ENCODE measurements at regions not wholly inside any gene's neighbourhood (a gene's known extent, or its start where the extent isn't known, plus 50 kb on each side); places are given as distances from the start of the nearest gene placed in this dataset.

DNA sequence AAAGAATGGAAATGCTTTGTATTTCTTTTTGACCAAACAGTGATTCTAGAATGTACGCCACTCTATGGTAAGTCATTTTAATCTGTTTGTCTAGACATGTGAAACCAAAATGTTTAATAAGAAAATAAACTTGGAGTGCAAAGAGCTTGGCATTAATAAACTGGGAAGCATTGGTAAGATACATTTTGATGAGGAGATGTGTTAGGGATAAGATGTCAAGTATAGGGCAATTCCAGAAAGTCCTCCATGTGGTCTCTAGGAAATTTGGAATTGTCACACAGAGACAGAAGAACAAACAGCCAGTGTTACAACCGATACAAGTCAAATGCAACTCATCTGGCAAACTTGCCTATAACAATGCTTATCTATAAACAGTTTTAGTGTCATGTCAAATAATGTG, 410.7 kb upstream of the SEMA3A start (continued):
- TF ChIP-seq, protein P1, sequence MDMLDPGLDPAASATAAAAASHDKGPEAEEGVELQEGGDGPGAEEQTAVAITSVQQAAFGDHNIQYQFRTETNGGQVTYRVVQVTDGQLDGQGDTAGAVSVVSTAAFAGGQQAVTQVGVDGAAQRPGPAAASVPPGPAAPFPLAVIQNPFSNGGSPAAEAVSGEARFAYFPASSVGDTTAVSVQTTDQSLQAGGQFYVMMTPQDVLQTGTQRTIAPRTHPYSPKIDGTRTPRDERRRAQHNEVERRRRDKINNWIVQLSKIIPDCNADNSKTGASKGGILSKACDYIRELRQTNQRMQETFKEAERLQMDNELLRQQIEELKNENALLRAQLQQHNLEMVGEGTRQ (IDR thresholded peaks at IDR 0.05): no peak
- TF ChIP-seq, protein P2, sequence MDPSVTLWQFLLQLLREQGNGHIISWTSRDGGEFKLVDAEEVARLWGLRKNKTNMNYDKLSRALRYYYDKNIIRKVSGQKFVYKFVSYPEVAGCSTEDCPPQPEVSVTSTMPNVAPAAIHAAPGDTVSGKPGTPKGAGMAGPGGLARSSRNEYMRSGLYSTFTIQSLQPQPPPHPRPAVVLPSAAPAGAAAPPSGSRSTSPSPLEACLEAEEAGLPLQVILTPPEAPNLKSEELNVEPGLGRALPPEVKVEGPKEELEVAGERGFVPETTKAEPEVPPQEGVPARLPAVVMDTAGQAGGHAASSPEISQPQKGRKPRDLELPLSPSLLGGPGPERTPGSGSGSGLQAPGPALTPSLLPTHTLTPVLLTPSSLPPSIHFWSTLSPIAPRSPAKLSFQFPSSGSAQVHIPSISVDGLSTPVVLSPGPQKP (IDR thresholded peaks at IDR 0.05; ENCODE audit: low read depth, low read length): no peak
- TF ChIP-seq RNF2 (IDR thresholded peaks at IDR 0.05; ENCODE audit: borderline replicate concordance, low read depth): no peak
- TF ChIP-seq, protein P3, sequence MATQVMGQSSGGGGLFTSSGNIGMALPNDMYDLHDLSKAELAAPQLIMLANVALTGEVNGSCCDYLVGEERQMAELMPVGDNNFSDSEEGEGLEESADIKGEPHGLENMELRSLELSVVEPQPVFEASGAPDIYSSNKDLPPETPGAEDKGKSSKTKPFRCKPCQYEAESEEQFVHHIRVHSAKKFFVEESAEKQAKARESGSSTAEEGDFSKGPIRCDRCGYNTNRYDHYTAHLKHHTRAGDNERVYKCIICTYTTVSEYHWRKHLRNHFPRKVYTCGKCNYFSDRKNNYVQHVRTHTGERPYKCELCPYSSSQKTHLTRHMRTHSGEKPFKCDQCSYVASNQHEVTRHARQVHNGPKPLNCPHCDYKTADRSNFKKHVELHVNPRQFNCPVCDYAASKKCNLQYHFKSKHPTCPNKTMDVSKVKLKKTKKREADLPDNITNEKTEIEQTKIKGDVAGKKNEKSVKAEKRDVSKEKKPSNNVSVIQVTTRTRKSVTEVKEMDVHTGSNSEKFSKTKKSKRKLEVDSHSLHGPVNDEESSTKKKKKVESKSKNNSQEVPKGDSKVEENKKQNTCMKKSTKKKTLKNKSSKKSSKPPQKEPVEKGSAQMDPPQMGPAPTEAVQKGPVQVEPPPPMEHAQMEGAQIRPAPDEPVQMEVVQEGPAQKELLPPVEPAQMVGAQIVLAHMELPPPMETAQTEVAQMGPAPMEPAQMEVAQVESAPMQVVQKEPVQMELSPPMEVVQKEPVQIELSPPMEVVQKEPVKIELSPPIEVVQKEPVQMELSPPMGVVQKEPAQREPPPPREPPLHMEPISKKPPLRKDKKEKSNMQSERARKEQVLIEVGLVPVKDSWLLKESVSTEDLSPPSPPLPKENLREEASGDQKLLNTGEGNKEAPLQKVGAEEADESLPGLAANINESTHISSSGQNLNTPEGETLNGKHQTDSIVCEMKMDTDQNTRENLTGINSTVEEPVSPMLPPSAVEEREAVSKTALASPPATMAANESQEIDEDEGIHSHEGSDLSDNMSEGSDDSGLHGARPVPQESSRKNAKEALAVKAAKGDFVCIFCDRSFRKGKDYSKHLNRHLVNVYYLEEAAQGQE (IDR thresholded peaks at IDR 0.05): no peak
- TF ChIP-seq HDAC2 (IDR thresholded peaks at IDR 0.05): no peak
- TF ChIP-seq CHD4 (IDR thresholded peaks at IDR 0.05; ENCODE audit: borderline replicate concordance): no peak

DNA sequence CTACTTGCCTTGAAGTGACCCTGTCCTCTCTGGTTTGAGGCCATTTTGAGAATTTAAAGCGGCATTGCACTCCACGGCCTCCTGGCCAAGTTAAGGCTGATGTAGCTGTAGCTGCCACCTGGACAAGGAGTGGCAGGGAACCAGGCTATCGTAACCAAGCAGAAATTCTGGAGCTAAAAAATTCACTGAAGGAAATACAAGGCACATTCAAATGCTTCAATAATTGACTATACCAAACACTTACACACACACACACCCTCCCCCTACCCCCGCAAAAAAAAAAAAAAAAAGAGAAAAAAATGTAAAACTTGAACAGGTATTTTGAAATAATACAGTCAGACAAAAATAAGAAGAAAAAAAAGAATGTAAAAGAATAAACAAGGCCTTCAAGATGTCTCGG, 409.0 kb upstream of the SEMA3A start:
- ChIA-PET POLR2A (no interaction called here), CTCF (no interaction called here)
- no peak overlapping the region for H3K4me2 ChIP-seq
- no peak overlapping the region for H3K4me3 ChIP-seq
- H3K9me3 ChIP-seq: peaks cover 18% of the 10 kb centered on the region; the same call in 2 of the 3 replicates
- DNase-seq (ENCODE audit: low read depth in 1 of 2, low spot score in 1 of 2) (no peak), FAIRE-seq (no peak), ATAC-seq (no peak)
- WGBS (ENCODE audit: missing lambda C conversion rate): 89% methylated on average over 5 of the region's 5 CpGs
- TF ChIP-seq ZFP36 (IDR thresholded peaks at IDR 0.05; ENCODE audit: borderline replicate concordance, partially characterized antibody) (no peak), POLR2A (IDR thresholded peaks at IDR 0.05; ENCODE audit: low read length) (no peak), JUNB (IDR thresholded peaks at IDR 0.05) (no peak), RARB (CRISPR knock-in tag; IDR thresholded peaks at IDR 0.05) (no peak), FOSB (CRISPR knock-in tag; IDR thresholded peaks at IDR 0.05) (no peak), EHMT2 (IDR thresholded peaks at IDR 0.05; ENCODE audit: low read depth) (no peak), ZSCAN20 (CRISPR knock-in tag; IDR thresholded peaks at IDR 0.05) (no peak), TFCP2L1 (CRISPR knock-in tag; IDR thresholded peaks at IDR 0.05) (no peak), PHF8 (IDR thresholded peaks at IDR 0.05; ENCODE audit: borderline replicate concordance, low read depth) (no peak), CBX2 (IDR thresholded peaks at IDR 0.05; ENCODE audit: borderline replicate concordance, low read depth) (no peak)
- TF ChIP-seq, protein P3 (IDR thresholded peaks at IDR 0.05): no peak
- TF ChIP-seq, protein P4, sequence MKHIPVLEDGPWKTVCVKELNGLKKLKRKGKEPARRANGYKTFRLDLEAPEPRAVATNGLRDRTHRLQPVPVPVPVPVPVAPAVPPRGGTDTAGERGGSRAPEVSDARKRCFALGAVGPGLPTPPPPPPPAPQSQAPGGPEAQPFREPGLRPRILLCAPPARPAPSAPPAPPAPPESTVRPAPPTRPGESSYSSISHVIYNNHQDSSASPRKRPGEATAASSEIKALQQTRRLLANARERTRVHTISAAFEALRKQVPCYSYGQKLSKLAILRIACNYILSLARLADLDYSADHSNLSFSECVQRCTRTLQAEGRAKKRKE (CRISPR knock-in tag; IDR thresholded peaks at IDR 0.05; ENCODE audit: low read depth): no peak
- H3K4me1 ChIP-seq: no peaks in the 10 kb centered on the region
- no peak overlapping the region for H3K27ac ChIP-seq
